A549 (cell line): ENCODE measurements at regions not wholly inside any gene's neighbourhood (a gene's known extent, or its start where the extent isn't known, plus 50 kb on each side); places are given as distances from the start of the nearest gene placed in this dataset.

Experiments used
- ATAC-seq, 2 experiments: fragments of 200-7000 bp in 1 of 2; fragments of >200 bp in 1 of 2; cut with Nextera tagmentation in 1 of 2; cut with Tn5 transposase in 1 of 2; 3 replicates each; pipeline versions ENCODE4 v1.8.0 to v1.9.1; 2018 to 2020; ENCODE audit warnings: mild to moderate bottlenecking in 1 of 2, moderate library complexity in 1 of 2
- CTCF ChIA-PET: fragments of 300-600 bp; sonication (Branson Sonifier 250); formaldehyde crosslinking; extraction: SDS; loops from one replicate; lab custom pipeline; 2021; ENCODE audit warnings: antibody characterized with exemption, inconsistent platforms; lab: Yijun Ruan, JAX
- POLR2A ChIA-PET: fragments of 350-600 bp; formaldehyde crosslinking; extraction: SDS; loops from one replicate; lab custom pipeline; 2021; ENCODE audit warnings: antibody characterized with exemption, inconsistent platforms; lab: Yijun Ruan, JAX
- DNase-seq, 2 experiments: peaks; one replicate each; pipeline versions ENCODE4 v3.0.0 to v3.0.0-alpha.2; 2011 to 2016; ENCODE audit warnings: low read depth in 1 of 2, low spot score in 1 of 2
- FAIRE-seq: peaks from 2 replicates; lab custom pipeline; 2011; peaks lifted over from hg19 to GRCh38; lab: Jason Lieb, UNC
- H3K27ac ChIP-seq, 2 experiments: fragments of >200 bp; sonication (Bioruptor Twin); formaldehyde crosslinking; 3 replicates each; pipeline ENCODE4 v1.5.1; 2016 to 2017
- H3K4me1 ChIP-seq: fragments of >200 bp; sonication (Bioruptor Twin); formaldehyde crosslinking; 3 replicates; pipeline ENCODE4 v1.6.1; 2016
- H3K4me2 ChIP-seq: fragments of >200 bp; sonication (Bioruptor Twin); formaldehyde crosslinking; 3 replicates; pipeline ENCODE4 v1.6.1; 2016
- H3K4me3 ChIP-seq: fragments of >200 bp; sonication (Bioruptor Twin); formaldehyde crosslinking; 3 replicates; pipeline ENCODE4 v1.5.1; 2016
- H3K9me3 ChIP-seq: fragments of >200 bp; sonication (Bioruptor Twin); formaldehyde crosslinking; 3 replicates; pipeline ENCODE4 v1.6.1; 2016
- ATOH8 ChIP-seq: fragments of 250-450 bp; sonication (Bioruptor Pico); IDR thresholded peaks from 2 replicates; pipeline ENCODE4 v1.5.0; 2020; ENCODE audit warnings: low read depth, mild to moderate bottlenecking, moderate library complexity
- BCL3 ChIP-seq: fragments of >200 bp; sonication (Bioruptor Twin); formaldehyde crosslinking; IDR thresholded peaks from 3 replicates; pipeline ENCODE4 v1.6.1; 2016
- CBX2 ChIP-seq: fragments of 200-600 bp; sonication (generic); IDR thresholded peaks from 2 replicates; pipeline ENCODE4 v1.6.1; 2016; ENCODE audit warnings: low read depth, mild to moderate bottlenecking, borderline replicate concordance
- CEBPB ChIP-seq, 2 experiments: fragments of >200 bp in 1 of 2; sonication (Bioruptor Twin) in 1 of 2; formaldehyde crosslinking in 1 of 2; IDR thresholded peaks; 2 replicates each; pipeline ENCODE4 v1.6.1; 2012 to 2016
- CHD2 ChIP-seq: fragments of 150-350 bp; IDR thresholded peaks from 2 replicates; pipeline ENCODE4 v1.6.1; 2014; ENCODE audit warnings: low read length; ENCODE audit not compliant: partially characterized antibody
- CHD4 ChIP-seq: fragments of 200-600 bp; sonication (generic); IDR thresholded peaks from 2 replicates; pipeline ENCODE4 v1.6.1; 2016; ENCODE audit warnings: antibody characterized with exemption, mild to moderate bottlenecking, borderline replicate concordance
- CTCF ChIP-seq: fragments of >200 bp; sonication (Bioruptor Twin); formaldehyde crosslinking; IDR thresholded peaks from 3 replicates; pipeline ENCODE4 v1.5.1; 2016
- EHF ChIP-seq: fragments of 250-450 bp; sonication (Bioruptor Pico); IDR thresholded peaks from 2 replicates; pipeline ENCODE4 v1.5.0; 2020; ENCODE audit warnings: mild to moderate bottlenecking
- EP300 ChIP-seq, 2 experiments: fragments of >200 bp; sonication (Bioruptor Twin); formaldehyde crosslinking; IDR thresholded peaks; 2 replicates in 1 of 2; 3 replicates in 1 of 2; pipeline ENCODE4 v1.6.1; 2016 to 2017
- ESRRA ChIP-seq: fragments of 150-350 bp; IDR thresholded peaks from 2 replicates; pipeline ENCODE4 v1.6.1; 2014; ENCODE audit warnings: mild to moderate bottlenecking, low read length, borderline replicate concordance
- FOSB ChIP-seq: fragments of 250-450 bp; sonication (Bioruptor Pico); IDR thresholded peaks from 2 replicates; pipeline ENCODE4 v1.5.0; 2020; ENCODE audit warnings: mild to moderate bottlenecking, moderate library complexity
- FOXS1 ChIP-seq: fragments of 250-450 bp; sonication (Bioruptor Pico); IDR thresholded peaks from 2 replicates; pipeline ENCODE4 v1.5.0; 2020; ENCODE audit warnings: mild to moderate bottlenecking, moderate library complexity
- HDAC2 ChIP-seq: fragments of 200-600 bp; sonication (generic); IDR thresholded peaks from 2 replicates; pipeline ENCODE4 v1.6.1; 2016
- HMGXB4 ChIP-seq: fragments of 250-450 bp; sonication (Bioruptor Pico); IDR thresholded peaks from 2 replicates; pipeline ENCODE4 v1.5.0; 2021; ENCODE audit warnings: mild to moderate bottlenecking, moderate library complexity, borderline replicate concordance
- HOXB13 ChIP-seq: fragments of 250-450 bp; sonication (Bioruptor Pico); IDR thresholded peaks from 2 replicates; pipeline ENCODE4 v1.5.0; 2020; ENCODE audit warnings: low read depth, mild to moderate bottlenecking, moderate library complexity
- HOXB5 ChIP-seq: fragments of 250-450 bp; sonication (Bioruptor Pico); IDR thresholded peaks from 2 replicates; pipeline ENCODE4 v1.5.0; 2020; ENCODE audit warnings: mild to moderate bottlenecking, moderate library complexity
- JUN ChIP-seq, 2 experiments: fragments of >200 bp; sonication (Bioruptor Twin); formaldehyde crosslinking; IDR thresholded peaks; 2 replicates in 1 of 2; 3 replicates in 1 of 2; pipeline ENCODE4 v1.6.1; 2016 to 2017
- JUNB ChIP-seq: fragments of >200 bp; sonication (Bioruptor Twin); formaldehyde crosslinking; IDR thresholded peaks from 2 replicates; pipeline ENCODE4 v1.6.1; 2016
- KDM5A ChIP-seq: fragments of 200-600 bp; sonication (generic); IDR thresholded peaks from 2 replicates; pipeline ENCODE4 v1.6.1; 2016; ENCODE audit warnings: antibody characterized with exemption, mild to moderate bottlenecking
- MAZ ChIP-seq: fragments of 150-350 bp; IDR thresholded peaks from 2 replicates; pipeline ENCODE4 v1.6.1; 2014; ENCODE audit warnings: antibody characterized with exemption, low read depth, low read length, borderline replicate concordance
- MYC ChIP-seq: IDR thresholded peaks from 2 replicates; pipeline ENCODE4 v1.6.1; 2012; ENCODE audit warnings: mild to moderate bottlenecking, inconsistent platforms, low read length, improper control_type of control experiment, borderline replicate concordance
- NFE2L2 ChIP-seq: fragments of 150-350 bp; conservative IDR thresholded peaks from 2 replicates; pipeline ENCODE4 v1.6.1; 2014; ENCODE audit warnings: low read length
- POLR2A ChIP-seq: IDR thresholded peaks from 2 replicates; pipeline ENCODE4 v1.6.1; 2012; ENCODE audit warnings: mild to moderate bottlenecking, low read length
- POLR2AphosphoS2 ChIP-seq: conservative IDR thresholded peaks from 2 replicates; pipeline ENCODE4 v1.6.1; 2012; ENCODE audit warnings: low read length, improper control_type of control experiment, inconsistent platforms
- RAD21 ChIP-seq, 2 experiments: fragments of >200 bp in 1 of 2; sonication (Bioruptor Twin) in 1 of 2; formaldehyde crosslinking in 1 of 2; IDR thresholded peaks in 1 of 2; conservative IDR thresholded peaks in 1 of 2; 2 replicates in 1 of 2; 3 replicates in 1 of 2; pipeline ENCODE4 v1.6.1; 2012 to 2018; ENCODE audit warnings: inconsistent platforms in 1 of 2
- RCOR1 ChIP-seq: fragments of 150-350 bp; IDR thresholded peaks from 2 replicates; pipeline ENCODE4 v1.6.1; 2014; ENCODE audit warnings: antibody characterized with exemption, low read length, low read depth
- RFX5 ChIP-seq: fragments of 450-650 bp; IDR thresholded peaks from 2 replicates; pipeline ENCODE4 v1.7.1; 2014; ENCODE audit warnings: antibody characterized with exemption, mild to moderate bottlenecking, moderate library complexity
- RNF2 ChIP-seq: fragments of 200-600 bp; sonication (generic); IDR thresholded peaks from 2 replicates; pipeline ENCODE4 v1.6.1; 2016; ENCODE audit warnings: low read depth, mild to moderate bottlenecking, antibody characterized with exemption, moderate library complexity, borderline replicate concordance
- SMC3 ChIP-seq: fragments of >200 bp; sonication (Bioruptor Twin); formaldehyde crosslinking; IDR thresholded peaks from 3 replicates; pipeline ENCODE4 v1.6.1; 2018; ENCODE audit warnings: inconsistent platforms
- SREBF2 ChIP-seq: fragments of 450-650 bp; IDR thresholded peaks from 2 replicates; pipeline ENCODE4 v1.6.1; 2014; ENCODE audit warnings: mild to moderate bottlenecking, moderate library complexity
- TP53 ChIP-seq: fragments of 250-450 bp; sonication (Bioruptor Pico); IDR thresholded peaks from 2 replicates; pipeline ENCODE4 v1.5.0; 2021; ENCODE audit warnings: mild to moderate bottlenecking, moderate library complexity
- USF2 ChIP-seq: fragments of 450-650 bp; IDR thresholded peaks from 2 replicates; pipeline ENCODE4 v1.6.1; 2014; ENCODE audit warnings: antibody characterized with exemption
- ZC3H11A ChIP-seq: fragments of 450-650 bp; IDR thresholded peaks from 2 replicates; pipeline ENCODE4 v1.6.1; 2014; ENCODE audit warnings: antibody characterized with exemption, mild to moderate bottlenecking
- WGBS: methylation state at CpG from one replicate; pipeline ENCODE4 v1.1.6; 2017; ENCODE audit errors: missing lambda C conversion rate; 5-methylcytosine and 5-hydroxymethylcytosine counted together

- TF ChIP-seq POLR2AphosphoS2 (no peak), ATOH8 (CRISPR knock-in tag) (no peak), RCOR1 (no peak), USF2 (no peak), JUNB (peak; percentile 100), CHD2 (no peak), SREBF2 (no peak), MAZ (no peak), HDAC2 (no peak), KDM5A (no peak), POLR2A (no peak), MYC (0 out of 2 replicates have a peak, but pooled peaks have one; percentile 21), CHD4 (no peak), FOSB (CRISPR knock-in tag) (no peak), CTCF (no peak), CEBPB (IDR thresholded peaks at IDR 0.05) (peak; percentile 100), SMC3 (peak; percentile 43; the same call in 2 of the 3 replicates), RAD21 (conservative IDR thresholded peaks at IDR 0.05 in 1 of 2, IDR thresholded peaks at IDR 0.05 in 1 of 2) (peak; percentile 13 to 61; a peak in 3 of 5 replicates), EHF (no peak), HOXB5 (no peak), ZC3H11A (no peak), CBX2 (no peak), ESRRA (peak; percentile 23; the same call in 1 of the 2 replicates), NFE2L2 (no peak), HOXB13 (CRISPR knock-in tag) (no peak), TP53 (CRISPR knock-in tag) (no peak)
Observed at GRCh38 chr9:108579757-108580439, 275.9 kb downstream of the ACTL7B start (continued).

GRCh38 chr9:108575276-108575675, 280.5 kb downstream of the ACTL7B start:
- ATAC-seq (no peak), DNase-seq (no peak)
- POLR2A ChIA-PET: no interaction called here
- H3K4me2 ChIP-seq: no peak overlapping the region
- H3K4me1 ChIP-seq: peaks cover 12% of the 10 kb centered on the region
- peaks cover 6% of the 10 kb centered on the region; the same call in 2 of the 3 replicates for H3K9me3 ChIP-seq
- no peak overlapping the region for H3K4me3 ChIP-seq
- WGBS: 10% methylated on average over 1 of the region's 1 CpG
- CTCF ChIA-PET: interaction anchor here (1.0 to 1.9 kb wide), 2 partner anchors 10 to 186 kb away, joined by 5 to 6 read pairs; no protein-coding TSS in a partner anchor
- TF ChIP-seq JUN (IDR thresholded peaks at IDR 0.05) (no peak), HMGXB4 (CRISPR knock-in tag) (no peak), NFE2L2 (no peak), RNF2 (no peak), USF2 (no peak), FOXS1 (CRISPR knock-in tag) (no peak), RFX5 (no peak), EP300 (IDR thresholded peaks at IDR 0.05) (no peak), CBX2 (no peak), HDAC2 (no peak), BCL3 (no peak), ZC3H11A (no peak), SMC3 (no peak), ESRRA (no peak)
- TF ChIP-seq, all 56 proteins: peak for 0
- no peak for FAIRE-seq
- H3K27ac ChIP-seq: no peak overlapping the region
